HUDEP-2 (cell line): ENCODE measurements at regions not wholly inside any gene's neighbourhood (a gene's known extent, or its start where the extent isn't known, plus 50 kb on each side); places are given as distances from the start of the nearest gene placed in this dataset.
"Not testable (repeated sequence)": the region's sequence is repeated elsewhere in the genome, so short reads cannot be mapped to it uniquely, and the experiment has no call there.

Experiments
- DNase-seq, 76 experiments: peaks; one replicate each; lab custom pipeline; 2025; ENCODE audit not compliant: unreplicated experiment in 76 of 76; lab: John Stamatoyannopoulos, UW

DNA sequence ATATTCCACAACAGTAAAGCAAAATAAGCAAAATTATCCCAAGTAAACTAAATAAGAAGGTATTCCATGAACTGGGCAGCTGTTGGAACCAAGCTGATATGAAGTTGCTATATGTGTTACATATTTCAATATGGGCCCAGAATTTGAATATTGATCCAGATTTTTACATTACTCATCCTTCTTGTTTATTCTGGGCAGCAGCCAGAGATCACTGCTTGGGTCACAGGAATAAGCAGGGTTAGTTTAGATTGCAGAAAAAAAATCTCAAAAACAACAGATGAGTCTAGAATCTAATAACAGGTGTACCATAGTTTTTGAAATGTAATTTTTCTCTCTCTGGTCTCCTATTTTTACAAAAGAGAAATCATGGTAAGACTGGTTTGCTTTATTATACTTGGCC lies 171.5 kb upstream of the NAMPT start:
- no peak for DNase-seq

DNA sequence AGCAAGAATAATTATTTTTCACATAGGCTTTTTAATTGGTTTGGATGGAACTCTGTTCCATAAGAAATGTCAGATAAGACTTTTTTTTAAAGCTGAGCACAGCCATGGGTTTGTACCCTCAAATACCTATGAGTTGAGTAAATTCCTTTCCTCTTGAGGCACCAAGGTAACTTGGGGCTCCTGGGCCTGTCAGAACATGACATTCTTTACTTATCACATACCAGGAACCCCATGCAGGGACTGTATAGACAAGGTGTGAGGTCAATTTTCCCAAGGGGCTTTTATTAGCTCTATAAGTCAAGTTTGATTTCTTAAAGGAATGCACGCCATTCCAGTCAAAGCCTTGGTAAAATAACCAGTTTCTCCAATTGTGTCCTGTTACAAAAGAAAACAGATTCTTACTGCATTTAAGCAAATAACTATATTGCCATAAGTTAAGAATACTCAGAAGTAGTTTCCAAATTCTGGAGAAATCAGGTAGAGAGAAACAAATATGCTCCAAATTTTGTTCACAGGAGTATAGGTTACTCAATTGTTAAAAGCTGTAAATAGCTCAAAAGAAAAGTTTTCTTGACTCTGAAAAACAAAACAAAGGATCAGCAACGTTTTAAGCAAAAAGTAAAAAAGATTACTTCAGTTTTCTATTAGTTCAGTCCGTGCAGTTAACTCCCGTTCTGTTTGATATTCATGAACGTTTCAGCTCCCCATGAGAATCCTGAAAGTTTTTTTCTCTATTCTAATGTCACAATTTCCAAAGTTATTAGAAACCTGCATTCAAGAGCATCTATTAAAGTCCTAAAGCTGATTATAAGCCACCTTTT lies 167.5 kb upstream of the NAMPT start:
- DNase-seq: no peak

DNA sequence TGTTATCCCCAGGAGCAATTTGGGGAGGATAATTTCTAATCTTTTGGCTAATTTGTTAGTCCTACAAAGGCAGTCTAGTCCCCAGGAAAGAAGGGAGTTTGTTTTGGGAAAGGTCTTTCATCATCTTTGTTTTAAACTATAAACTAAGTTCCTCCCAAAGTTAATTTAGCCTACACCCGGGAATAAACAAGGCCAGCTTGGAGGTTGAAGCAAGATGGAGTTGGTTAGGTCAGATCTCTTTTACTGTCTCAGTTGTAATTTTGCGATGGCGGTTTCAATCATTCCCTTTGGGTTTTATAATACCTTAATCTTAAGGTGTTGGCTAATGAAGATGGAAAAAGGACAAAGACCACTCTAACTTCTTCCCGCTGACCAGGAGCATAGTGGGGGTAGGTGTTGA lies 166.4 kb upstream of the NAMPT start:
- no peak for DNase-seq

GRCh38 chr7:106450716-106451115 lies 165.9 kb upstream of the NAMPT start:
- no peak for DNase-seq

DNA sequence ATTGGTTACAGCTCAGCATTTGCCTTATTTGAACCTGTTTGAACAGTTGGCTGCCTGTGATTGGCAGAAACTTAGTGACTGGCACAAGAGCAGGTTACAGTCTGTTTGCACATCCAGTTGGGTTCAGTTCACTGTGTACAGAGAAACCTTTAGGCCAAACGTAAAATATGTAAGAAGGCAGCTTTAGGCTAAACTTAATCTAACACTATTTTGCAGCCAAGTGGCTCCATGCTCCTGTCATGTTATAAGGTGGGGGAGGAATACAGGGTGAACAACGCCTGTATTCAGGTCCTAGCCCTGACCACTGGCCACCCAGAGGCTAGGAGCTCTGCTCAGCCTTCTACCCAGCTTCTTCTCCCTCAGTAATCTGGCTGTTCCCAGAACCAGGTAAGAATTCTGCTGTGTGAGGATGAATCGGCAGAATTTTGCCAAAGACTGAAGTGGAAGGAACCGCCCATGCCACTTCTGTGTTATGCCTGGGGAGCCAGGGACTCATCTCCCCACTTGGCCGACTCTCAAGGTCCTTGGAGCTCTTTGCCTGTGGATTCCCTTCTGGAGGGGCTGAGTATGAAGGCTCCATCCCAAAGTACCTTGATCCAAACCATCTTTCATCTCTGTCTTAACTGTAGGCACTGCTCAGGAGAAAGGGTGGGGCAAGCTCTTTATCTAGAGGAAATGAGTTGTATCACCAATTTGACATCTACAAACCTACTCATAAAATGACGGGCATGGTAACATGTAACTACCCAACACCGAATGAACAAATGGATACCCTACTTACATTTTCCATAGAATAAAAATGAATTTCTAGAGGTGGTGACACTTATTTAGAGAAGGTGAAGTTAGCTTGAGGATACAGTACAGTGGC lies 164.4 kb upstream of the NAMPT start:
- DNase-seq: peak in 5 of 76 experiments; percentile 3 to 21 (median 6)

DNA sequence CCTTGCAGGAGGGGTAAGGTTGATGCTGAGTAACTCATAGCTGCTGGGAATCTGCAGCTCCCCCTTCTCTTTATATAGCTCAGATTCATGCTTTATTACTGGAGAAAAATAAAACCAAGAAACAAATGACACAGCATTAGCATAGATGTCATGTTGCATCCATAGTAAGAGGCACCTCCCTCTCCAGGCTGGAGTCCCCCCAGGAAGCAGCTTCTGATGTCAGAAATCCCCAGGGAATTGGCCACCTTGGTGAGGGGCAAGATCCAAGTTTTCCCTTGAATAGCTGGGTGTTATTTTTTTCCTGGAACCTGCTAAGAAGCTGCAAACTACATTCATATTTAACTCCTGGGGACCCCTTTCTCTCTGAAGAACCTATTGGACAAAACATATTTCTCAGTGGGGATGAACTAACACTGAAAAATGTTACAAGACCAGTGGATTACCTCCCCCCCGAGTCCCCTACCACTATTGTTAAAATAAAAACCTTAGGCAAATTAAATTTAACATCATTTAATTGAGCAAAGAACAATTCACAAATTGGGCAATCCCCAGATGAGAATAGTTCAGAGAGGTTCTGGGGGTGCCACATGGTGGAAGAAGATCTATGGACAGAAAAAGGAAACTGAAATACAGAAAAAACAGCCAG lies 163.7 kb upstream of the NAMPT start:
- DNase-seq: no peak

DNA sequence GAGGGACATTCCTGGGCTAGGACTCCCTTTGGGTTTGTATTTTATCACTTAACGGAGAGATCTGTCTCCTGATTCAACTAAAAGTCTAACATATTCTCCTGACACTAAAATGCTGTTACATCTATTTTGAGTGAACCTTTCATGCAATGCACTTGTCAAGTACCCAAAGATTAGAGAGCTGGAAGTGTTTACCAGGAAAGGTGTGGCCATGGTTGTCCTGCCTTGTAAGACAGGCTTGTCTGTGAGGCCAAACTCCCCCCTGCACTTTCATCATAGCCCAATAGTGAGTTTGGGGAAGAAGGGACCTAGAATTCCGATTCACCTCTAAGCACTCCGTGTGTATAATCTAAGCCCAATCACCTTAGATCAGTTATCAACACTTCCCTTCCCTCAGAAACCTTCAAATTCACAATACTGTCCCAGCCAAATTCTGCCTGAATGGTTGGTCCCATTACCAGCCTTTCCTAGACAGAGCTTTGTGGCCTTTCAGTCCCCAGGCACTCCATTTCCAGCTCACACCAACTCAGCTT lies 162.6 kb upstream of the NAMPT start:
- DNase-seq: no peak

- not testable (repeated sequence) for DNase-seq
Measured at GRCh38 chr7:106445366-106445765, 160.6 kb upstream of the NAMPT start.

DNA sequence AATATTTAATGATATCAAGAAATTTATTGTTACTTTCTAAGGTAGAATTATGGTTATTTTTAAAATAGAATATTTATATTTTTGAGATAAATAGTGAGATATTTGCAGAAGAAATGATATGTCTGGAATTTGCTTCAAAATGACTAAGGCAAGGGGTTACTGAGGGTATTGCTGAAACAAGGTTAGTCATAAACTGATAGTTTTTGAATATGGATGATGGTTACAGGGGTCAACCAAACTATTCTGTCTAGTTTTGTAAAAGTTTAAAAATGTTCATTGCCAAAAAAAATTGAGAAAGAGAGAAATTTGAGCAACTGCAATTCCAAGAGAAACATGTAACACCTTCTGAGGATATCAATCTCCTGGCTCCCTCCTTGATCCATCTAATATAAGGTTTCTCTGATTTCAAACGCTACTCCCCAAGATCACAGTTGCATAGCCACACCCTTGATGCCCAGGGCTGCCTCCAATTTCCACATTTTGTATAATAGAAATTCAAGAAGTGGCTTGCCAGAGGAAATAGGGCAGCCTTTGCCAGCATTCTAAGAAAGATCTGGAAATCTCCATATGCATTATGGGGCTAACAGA lies 159.4 kb upstream of the NAMPT start:
- no peak for DNase-seq

DNA sequence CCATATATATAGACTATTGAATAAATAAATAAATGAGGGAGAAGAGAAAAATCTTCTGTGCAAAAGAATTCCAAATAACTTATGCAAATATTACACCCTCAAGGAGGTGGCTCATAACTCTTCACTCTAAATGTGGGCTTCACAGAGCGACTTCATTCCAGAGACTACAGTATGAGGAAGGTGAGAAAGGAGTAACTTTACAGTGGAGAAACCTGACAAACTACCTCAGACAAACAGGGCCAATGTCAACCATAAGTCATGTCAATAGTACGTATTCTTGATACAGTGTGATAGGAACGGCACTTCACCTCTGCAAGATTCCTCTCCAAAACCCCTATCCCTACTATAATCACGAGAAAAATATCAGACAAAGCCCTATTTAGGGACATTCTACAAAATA lies 158.4 kb upstream of the NAMPT start:
- DNase-seq: no peak

GRCh38 chr7:106442476-106442875 lies 157.7 kb upstream of the NAMPT start:
- DNase-seq: no peak

DNA sequence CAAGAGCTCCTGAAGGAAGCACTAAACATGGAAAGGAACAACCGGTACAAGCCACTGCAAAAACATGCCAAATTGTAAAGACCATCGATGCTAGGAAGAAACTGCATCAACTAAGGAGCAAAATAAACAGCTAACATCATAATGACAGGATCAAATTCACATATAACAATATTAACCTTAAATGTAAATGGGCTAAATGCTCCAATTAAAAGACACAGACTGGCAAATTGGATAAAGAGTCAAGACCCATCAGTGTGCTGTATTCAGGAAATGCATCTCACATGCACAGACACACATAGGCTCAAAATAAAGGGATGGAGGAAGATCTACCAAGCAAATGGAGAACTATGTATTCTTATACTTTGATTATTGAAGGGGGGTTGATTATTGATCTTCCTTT lies 156.6 kb upstream of the NAMPT start:
- not testable (repeated sequence) for DNase-seq

DNA sequence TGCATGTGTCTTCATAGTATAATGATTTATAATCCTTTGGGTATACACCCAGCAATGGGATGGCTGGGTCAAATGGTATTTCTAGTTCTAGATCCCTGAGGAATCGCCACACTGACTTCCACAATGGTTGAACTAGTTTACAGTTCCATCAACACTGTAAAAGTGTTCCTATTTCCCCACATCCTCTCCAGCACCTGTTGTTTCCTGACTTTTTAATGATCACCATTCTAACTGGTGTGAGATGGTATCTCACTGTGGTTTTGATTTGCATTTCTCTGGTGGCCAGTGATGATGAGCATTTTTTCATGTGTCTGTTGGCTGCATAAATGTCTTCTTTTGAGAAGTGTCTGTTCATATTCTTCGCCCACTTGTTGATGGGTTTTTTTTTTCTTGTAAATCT lies 152.2 kb upstream of the NAMPT start:
- DNase-seq: not testable (repeated sequence)

DNA sequence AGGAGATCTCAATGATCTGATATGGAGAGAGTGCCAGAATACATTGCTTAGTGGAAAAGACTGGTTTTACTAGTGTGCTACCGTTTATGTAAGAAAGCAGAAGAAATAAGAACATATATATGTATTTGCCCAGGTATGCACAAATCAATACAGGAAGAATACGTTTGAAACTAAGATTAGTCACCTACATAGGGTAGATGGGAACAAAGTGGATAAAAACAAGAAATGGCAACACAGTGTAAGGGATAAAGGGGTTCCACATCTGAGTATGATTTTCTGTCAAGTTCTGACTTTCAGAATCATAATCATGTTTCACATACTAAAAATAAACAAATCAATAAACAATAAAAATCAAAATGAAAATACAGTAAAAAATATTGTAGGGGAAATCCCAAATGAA lies 148.6 kb upstream of the NAMPT start:
- no peak for DNase-seq

- no peak for DNase-seq
Measured at GRCh38 chr7:106430535-106431455, 146.0 kb upstream of the NAMPT start.

GRCh38 chr7:106430103-106430502 lies 145.3 kb upstream of the NAMPT start:
- no peak for DNase-seq

DNA sequence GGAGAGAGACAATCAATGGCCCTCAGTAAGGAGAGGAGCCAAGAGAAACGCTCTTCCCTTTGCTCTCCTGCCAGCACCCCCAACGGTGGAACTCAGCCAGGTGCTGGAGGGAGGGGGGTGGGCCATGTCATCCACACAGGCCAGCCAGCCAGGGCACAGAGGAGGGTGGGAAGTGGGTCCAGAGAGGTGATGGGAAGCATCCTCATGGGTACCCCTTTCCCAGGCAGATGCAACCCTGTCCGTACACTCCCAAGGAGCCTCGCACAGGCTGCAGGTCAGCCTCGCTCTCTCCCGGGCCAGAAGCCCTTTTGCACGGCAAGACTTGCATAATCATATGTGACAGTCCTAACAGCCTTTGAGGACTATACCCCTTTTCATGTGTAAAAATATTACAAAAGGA lies 142.0 kb upstream of the NAMPT start:
- DNase-seq: no peak

GRCh38 chr7:106425017-106425719 lies 140.4 kb upstream of the NAMPT start:
- no peak for DNase-seq

GRCh38 chr7:106424476-106425016 lies 139.8 kb upstream of the NAMPT start:
- DNase-seq: no peak
